Stimulated activated CD8-positive, alpha-beta memory T cell treated with anti-CD3 and anti-CD28 coated beads, Interleukin-2, amount 100 ng/mL, for 1 hour (primary cell): ENCODE measurements at regions not wholly inside any gene's neighbourhood (a gene's known extent, or its start where the extent isn't known, plus 50 kb on each side); places are given as distances from the start of the nearest gene placed in this dataset.

ENCODE experiments used
- DNase-seq, 2 donors: peaks; one replicate each; pipeline ENCODE4 v3.0.0-alpha.2; 2020; ENCODE audit warnings: low read depth in 2 of 2

DNA sequence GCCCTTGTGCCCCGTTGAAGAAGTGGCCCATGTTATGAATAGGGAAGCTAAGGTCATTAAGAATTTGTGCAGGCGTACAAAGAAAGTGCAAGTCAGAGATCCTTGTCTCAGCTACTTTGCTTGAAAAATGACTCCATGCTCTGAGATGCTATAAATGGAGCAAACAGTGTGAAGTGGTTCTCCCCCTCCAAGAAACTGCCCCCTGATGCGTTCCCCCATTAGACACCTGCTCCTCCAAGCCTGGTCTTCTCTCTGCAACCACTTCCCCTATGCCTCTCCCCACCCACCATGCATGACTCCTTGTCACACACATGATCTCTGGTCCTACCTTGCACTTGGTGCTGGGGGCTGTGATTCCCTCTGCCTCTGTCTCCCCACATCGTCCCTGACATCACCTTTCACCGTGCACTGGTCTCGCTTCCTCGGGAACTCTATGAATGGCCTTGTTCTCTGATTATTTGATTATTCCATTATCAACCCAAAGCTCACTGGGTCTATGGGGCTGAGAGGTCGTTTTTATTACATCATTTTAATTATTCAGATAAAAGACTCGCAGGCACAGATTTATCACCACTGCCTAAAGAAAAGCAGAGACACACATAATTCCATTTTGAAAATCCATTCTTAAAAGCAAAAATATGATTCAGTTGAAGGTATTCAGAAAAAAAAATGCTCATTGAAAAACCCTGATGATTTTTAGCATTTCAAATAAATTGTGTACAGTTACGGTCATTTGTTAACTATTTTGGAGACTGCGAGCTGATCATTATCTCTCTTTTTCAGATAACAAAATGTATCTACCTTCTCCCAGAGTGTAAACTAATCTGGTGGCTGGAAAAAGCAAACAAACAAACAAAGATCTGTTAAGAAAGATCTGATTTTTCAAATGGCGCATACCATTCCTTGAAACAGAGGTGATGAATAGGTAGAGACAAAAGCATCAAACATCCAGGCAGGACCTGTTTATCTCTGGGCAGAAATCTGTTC, 294.9 kb downstream of the SOX11 start:
- no peak for DNase-seq

DNA sequence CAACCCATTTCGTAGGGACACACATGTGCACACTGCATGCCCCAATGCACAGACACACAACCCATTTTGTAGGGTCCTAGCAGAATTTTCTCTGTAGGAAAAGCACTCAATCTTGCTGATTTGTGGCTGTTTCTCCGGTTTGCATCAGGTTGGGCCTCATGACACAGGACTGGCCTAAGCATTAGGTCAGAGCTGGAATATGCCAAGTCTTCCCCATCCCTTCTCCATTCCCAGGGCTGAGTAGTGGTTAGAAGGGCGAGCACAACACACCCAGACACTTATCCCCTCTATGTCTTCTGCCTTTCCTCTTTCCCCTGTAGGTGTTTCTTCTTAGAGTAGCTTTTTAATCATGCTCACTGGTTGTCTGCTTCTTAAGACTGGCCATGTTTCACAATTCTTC, 295.9 kb downstream of the SOX11 start:
- no peak for DNase-seq

- DNase-seq: no peak
Measured at GRCh38 chr2:5990086-5990485, 297.9 kb downstream of the SOX11 start.

- DNase-seq: no peak
Measured at GRCh38 chr2:5991305-5991968, 299.3 kb downstream of the SOX11 start.

- DNase-seq: no peak
Measured at GRCh38 chr2:5995832-5996231, 303.6 kb downstream of the SOX11 start.

DNA sequence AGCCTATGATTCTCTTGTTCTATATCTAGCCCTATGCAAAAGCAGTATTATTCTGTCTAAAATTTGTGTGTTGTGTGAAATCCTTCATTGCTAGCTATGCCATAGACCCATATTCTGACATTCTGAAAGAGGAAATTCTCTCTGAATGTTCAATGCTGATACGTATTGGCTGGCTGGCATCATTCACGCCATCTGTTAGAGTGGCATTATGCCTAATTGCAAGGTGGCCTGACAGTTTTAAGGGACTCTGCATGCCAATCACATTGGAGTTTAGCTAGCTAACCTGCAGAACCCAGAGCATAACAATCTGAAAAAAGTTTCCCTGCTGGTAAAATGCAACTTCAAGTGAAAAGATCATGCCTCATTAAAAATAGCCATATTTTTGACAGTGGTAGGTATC, 316.0 kb downstream of the SOX11 start:
- DNase-seq: no peak

DNA sequence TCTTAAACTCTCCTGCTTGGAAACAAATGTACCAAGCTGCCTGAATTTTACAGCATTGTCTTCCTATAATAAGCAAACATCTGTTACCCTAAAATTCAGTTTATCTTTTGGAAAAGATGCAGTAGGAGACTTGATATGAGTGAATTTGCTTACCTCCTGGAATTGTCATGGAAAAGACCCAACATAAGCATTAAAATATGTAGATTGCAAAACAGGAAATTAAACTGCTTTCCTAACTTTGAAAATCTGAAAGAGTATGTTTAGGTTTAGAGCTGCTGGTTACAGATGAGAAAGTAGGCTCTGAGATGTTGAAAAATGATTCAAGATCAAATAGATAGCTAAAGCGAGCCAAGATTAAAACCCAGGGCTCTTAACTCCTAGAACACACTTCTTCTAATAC, 316.5 kb downstream of the SOX11 start:
- no peak for DNase-seq

GRCh38 chr2:6010163-6010562, 318.0 kb downstream of the SOX11 start:
- DNase-seq: no peak

DNA sequence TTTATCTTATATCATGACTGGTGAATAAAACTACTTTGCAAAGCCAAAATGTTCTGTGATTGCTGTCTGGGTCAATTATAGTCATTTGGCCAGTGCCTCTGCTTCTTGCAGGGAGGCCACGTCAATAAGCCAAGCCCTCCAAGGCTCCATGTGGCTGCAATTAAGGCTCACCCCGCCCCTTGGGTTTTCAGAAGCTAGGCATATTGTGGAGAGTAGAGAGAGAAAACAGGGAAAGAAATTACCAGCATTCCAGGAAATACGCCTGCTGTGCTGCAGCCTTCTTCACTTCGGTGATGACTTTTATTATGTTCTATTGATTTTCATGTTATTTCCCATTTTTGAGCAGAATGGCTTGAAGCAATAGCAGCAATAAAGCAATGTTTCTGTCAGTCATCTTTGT, 319.7 kb downstream of the SOX11 start:
- DNase-seq: no peak

DNA sequence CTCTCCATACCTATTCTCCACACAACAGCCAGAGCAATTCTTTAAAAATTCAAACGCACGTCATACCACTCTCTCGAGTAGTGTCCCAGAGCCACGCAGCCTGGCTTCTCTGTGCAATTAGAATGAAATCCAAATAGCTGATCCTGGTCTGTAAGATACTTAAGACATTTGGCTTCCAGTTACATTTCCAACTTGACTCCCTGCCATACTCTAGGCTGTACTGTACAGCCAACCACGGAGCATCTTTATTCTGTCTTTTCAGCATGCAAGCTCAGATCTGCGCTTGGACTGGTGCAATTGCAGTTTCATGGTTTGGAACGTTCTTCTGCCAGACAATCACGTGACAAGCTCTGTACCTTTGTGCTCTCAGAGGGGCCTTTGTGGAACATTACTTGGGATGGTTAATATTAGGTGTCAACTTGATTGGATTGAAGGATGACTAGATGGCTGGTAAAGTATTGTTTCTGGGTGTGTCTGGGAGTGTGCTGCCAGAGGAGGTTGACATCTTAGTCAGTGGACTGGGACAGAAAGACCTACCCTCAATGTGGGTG, 325.6 kb downstream of the SOX11 start:
- no peak for DNase-seq

DNA sequence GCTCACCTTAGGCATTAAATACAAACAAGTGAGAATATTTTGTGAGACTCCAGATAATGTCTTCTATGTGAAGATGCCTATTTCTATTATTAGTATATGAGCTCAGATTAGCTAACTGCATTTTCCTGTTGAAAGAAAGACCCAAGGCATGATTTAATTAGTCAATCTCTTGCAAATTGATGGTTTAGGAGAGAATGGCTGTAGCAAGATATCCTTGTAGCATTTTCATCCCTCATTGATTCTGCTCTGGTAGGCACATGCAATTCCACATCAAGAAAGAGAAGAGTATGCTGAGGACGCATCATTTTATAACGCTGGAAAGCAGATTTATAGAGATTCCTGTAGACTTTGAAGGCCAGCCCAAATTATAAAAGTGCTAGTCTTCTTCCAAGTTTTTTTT, 332.0 kb downstream of the SOX11 start:
- no peak for DNase-seq

- no peak for DNase-seq
Measured at GRCh38 chr2:6024784-6025183, 332.6 kb downstream of the SOX11 start.

DNA sequence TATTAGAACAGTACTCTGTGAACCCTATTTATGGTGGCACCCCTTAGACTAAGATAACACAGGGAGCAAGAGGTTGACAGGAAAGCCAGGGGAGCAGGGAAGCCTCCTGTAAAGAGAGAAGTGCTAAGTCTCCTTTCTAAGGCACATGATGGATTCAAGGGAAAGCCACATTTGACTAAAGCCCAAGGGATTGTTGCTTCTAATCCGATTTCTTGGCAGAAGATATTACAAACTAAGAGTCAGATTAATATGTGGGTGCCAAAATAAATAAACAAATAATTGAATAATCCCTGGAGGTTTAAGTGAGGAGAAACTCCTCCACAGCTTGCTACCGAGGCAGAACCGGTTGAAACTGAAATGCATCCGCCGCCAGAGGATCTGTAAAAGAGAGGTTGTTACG, 333.2 kb downstream of the SOX11 start:
- DNase-seq: no peak

- DNase-seq: no peak
Measured at GRCh38 chr2:6027066-6027465, 334.9 kb downstream of the SOX11 start.

DNA sequence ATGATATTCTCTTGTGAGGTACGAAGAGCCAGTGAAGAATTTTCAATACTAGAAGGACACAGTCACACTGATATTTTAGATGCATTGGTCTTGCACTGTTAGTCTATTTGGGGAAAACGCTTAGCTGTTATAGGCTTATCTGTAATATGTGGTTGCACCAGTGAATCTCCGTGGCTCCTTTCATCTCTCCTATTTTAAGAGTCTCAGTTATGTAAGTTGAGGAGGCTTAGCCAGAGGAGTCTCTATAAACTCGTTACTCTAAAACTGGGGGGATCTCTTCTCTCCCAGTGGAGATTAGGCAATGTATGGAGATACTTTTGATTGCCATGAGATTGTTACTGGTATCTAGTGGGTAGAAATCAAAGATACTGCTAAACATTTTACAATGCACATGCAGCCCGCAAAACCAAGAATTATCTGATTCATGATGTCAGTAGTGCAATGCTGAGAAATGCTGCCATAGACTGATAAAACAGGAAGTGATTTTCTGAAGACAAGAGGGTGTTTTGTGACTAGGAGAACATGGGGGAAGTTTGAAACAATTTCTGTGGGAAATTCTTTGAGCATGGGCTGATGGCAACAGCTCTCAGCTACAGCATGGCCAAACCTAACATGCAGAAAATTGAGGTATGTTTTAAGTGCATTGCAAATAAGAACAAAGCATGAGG, 339.1 kb downstream of the SOX11 start:
- DNase-seq: no peak

GRCh38 chr2:6036211-6036610, 344.0 kb downstream of the SOX11 start:
- DNase-seq: no peak

DNA sequence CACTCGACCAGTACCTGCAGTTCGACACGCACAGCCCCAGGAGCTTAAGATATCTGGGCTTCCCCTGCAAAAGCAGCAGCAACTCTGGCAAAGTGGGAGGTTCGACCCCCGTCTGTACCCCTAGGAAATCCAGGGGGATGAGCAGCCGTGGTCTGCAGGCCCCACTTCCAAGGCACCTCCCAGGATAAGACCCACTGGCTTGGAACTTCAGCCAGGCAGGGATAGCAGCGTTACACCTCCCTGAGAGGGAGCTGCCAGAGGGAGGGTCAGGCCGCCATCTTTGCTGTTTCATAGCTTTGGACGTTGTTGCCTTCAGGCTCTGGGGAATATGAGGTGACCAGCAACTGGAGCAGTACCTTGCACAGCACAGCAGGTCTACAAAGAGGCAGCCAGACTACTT, 351.1 kb downstream of the SOX11 start:
- DNase-seq: no peak

DNA sequence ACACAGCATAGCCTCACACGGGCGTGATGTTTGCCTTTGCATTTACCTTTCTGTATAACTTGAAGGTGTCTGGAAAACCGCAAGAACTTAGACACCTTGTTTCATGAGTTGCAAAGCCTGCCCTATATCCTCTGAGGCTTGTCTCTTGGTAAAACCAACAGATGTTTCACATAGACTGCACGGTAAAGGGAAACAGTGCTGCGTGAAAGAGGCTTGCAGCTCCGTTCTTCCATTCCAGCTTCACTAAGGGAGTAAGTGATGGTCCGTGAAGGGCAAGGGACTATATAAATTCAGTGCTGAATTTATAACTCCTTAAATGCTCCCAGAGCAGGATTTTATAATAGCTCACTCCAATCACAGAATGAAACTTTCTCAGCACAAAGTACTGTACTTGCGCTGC, 360.5 kb downstream of the SOX11 start:
- no peak for DNase-seq

DNA sequence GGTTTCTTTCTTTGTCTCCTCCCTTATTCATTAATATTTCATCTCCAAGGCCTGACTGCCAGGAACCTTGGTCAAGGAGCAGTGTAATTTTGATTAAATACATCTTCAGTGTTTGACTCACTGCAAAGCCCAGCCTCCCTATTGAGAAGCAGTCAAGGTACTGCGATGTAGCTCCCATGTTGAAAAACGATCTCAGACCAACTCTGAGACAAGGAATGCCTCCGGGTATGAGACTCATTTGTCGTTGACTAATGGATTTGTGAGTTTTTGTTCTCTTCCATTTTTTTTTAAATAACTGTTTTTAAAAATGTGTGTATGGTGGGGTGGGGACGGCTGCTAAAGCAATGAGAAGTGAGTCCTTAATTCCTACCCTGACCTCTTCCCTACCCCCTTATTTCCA, 361.6 kb downstream of the SOX11 start:
- DNase-seq: no peak

DNA sequence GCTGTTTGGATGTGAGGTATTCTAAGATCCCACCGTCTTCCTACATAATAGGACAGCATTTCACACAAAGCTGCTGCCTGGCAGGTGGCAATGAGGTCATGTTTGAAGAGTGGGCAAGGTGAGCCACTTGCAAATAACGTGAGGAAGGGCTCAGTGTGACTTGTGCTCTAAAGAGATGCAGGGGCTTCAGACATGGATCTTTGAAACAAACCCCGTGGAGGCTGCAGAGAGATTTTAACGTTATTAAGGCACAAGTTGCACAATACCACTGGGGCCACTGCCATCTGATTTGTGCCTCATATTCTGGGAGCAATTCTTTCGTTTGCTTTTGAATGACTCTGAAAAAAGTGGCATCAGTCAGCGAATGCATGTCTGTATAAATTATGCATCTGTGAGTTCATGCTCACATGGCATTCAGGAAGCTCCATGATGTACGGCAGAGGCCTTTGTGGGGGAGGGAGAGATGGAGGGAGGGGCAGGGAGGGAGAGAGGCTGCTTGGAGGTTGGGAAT, 362.0 kb downstream of the SOX11 start:
- DNase-seq: no peak

- no peak for DNase-seq
Measured at GRCh38 chr2:6060992-6061663, 368.9 kb downstream of the SOX11 start.

- no peak for DNase-seq
Measured at GRCh38 chr2:6064757-6065156, 372.6 kb downstream of the SOX11 start.
